GM19025 (cell line): ENCODE measurements at regions not wholly inside any gene's neighbourhood (a gene's known extent, or its start where the extent isn't known, plus 50 kb on each side); places are given as distances from the start of the nearest gene placed in this dataset.

Experiments
- ATAC-seq: cut with Tn5 transposase; IDR thresholded peaks from one replicate; pipeline ENCODE4 v1.9.1; 2021; ENCODE audit warnings: mild to moderate bottlenecking, low read depth, moderate library complexity; ENCODE audit not compliant: unreplicated experiment

DNA sequence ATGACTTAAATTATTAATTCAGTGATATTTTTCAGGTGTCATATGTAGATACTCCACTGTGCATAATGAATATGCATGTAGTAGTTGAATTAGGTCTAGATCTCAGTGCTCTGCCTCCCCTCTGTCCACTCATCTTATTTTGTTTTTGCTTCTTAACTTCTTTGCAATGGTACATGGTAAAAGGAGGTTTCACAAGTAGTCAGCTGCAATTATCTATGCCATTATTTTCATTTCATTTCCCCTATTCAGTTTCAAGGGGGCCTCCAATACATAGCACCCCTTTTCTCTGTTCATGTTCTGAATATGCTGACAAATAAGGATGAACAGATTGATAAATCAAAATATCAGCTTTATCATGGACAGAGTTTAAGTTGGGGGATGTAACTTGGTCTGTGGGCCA lies 511.6 kb upstream of the ZNF608 start:
- no peak for ATAC-seq

DNA sequence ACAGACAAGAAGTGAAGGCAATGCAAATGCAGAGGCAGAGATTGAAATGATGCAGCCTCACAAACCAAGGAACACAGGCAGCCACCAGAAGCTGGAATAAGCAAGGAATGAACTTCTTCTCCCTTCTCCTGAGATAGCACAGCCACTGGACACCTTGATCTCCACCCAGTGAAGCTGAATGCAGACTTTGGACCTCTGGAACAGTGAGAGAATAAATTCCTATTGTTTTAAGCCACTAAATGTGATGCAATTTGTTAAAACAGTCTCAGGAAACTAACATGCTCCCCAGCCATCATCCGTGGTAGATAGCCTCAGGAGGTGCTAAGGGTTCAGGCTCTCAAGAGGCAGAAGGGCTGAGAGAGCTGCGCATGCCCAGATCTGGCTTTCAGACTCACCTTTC lies 512.2 kb upstream of the ZNF608 start:
- ATAC-seq = no peak

DNA sequence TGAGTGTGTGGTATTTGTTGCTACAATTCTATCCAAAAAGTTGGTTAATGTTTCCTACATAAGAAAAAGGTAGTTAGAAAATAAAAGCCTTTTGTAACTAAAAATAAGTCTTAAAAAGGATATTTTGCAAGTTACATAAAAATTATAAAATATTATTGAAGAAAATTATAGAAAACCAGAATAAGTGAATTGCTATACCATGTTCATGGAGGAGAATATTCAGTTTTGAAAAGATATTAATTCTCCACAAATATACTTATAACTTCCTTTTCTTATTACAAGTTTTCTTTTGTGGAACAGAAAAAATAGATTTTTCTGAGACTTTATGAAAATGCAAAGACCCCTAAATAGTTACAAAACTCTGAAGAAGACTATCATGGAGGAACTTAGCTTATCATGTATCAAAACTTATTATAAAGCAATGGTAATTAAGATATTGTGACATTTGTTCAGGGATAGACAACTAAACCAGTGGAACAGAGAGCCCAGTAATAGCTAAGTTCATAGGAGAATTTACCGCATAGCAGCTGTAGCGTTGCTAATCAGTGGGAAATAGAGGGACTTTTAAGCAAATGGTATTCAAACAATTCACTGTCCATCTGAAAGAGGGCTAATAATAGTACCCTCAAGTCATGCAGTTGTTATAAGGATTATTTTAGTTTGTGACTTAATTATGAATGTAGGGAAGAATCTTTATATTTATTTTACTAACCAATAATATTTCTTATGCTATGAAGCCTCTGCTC lies 515.2 kb upstream of the ZNF608 start:
- no peak for ATAC-seq

DNA sequence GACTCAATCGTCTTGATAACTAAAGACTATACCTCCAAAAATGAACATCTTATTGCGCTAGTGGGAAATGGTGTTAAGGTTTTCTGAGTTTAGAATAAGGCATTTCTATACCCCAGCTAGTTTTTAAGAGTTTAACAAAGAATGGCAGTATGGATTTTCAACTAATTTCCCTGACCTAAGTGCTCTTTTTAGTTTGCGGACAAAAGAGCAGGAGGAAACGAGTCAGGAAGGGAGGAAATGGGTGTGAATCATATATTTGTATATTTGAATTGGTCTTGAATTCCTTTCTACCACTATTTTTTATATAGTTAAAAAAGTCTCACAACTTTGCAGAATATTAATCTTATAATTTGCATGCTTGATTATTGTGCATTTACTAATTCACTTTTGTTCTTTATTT lies 516.3 kb upstream of the ZNF608 start:
- no peak for ATAC-seq

GRCh38 chr5:125263356-125263755 lies 516.9 kb upstream of the ZNF608 start:
- ATAC-seq = no peak

DNA sequence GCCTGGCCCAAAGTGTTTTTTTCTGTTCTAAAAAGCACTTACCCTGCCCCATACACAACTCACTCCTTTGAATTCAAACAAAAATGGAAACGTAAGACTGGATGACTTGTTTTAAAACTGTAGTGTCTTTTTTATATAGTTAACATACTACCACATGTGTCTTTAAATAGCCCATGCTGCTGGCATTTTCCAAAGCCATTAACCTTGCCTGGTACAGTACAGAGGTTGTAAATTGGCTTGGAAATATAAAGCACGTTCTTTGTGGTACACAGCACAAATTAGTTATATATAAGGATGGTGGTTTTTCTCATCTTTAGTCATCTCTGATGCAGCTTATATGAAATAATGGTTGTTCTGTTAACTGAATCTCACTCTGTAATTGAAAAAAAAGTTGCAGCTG lies 519.7 kb upstream of the ZNF608 start:
- no peak for ATAC-seq

DNA sequence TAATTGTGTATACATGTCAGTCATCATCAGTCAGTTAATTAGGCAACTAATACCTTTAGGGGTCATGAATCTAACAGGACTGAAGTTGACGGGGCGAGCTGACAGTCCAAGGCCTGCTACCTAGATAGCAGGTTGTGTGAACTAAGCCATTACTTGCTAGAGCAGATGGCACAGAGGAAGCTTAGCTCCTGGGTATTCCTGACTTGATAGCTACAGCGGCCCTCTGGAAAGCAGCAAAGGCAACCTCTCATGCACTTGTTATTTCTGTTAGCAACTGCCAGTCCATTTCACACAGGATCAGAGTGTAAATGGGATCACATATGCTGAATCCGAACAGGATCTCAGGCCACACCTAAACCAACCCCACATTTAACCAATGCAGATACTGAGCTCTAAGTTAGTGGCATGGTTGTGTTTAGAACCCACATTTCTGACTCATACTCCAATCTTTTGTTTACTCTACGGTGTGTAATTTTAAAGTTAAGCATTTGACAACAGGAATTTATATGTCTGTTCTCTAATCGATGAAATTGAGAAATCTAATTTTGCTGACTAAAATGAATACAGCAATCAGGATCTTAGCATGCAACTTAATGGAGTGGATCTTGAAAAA lies 521.3 kb upstream of the ZNF608 start:
- no peak for ATAC-seq

- no peak for ATAC-seq
Measured at GRCh38 chr5:125269926-125270325, 523.5 kb upstream of the ZNF608 start.

- ATAC-seq = no peak
Measured at GRCh38 chr5:125272357-125272756, 525.9 kb upstream of the ZNF608 start.

DNA sequence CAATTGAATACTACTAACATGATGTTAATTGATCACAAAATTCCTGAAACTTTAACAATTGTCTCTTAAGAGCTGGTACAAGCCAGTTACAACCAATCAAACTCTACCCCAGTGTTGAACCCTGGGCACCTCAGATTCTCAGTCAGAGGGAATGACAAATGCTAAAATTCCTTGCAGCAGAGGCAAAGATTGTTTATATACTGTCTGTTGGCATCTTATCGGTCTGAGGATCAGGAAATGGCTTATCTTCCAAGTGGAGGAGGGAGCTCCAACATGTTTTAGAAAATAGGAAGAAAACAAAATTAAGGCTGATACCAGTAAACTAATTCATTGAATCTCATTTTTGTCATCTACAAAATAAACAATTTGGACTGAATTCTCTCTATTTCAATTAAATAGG lies 527.8 kb upstream of the ZNF608 start:
- ATAC-seq = no peak

GRCh38 chr5:125274938-125275724 lies 528.7 kb upstream of the ZNF608 start:
- no peak for ATAC-seq

DNA sequence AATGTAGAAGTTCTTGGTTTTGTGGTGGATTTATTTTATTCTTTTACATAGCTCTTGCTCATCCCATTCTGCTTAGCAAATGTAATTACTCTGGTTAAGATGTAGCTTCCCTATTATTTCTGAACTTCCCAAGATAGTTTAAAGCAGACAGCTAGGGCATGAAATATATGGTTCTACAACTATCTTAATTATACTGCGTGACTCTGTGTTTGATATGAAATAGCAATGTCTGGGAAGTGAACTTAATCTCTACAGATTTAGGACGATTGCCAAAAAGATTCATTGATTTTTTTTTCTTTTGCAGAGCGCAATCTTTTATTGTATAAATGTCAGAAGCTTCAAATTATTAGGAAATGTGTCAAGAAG lies 529.3 kb upstream of the ZNF608 start:
- ATAC-seq = no peak

- ATAC-seq = no peak
Measured at GRCh38 chr5:125276096-125276495, 529.7 kb upstream of the ZNF608 start.

DNA sequence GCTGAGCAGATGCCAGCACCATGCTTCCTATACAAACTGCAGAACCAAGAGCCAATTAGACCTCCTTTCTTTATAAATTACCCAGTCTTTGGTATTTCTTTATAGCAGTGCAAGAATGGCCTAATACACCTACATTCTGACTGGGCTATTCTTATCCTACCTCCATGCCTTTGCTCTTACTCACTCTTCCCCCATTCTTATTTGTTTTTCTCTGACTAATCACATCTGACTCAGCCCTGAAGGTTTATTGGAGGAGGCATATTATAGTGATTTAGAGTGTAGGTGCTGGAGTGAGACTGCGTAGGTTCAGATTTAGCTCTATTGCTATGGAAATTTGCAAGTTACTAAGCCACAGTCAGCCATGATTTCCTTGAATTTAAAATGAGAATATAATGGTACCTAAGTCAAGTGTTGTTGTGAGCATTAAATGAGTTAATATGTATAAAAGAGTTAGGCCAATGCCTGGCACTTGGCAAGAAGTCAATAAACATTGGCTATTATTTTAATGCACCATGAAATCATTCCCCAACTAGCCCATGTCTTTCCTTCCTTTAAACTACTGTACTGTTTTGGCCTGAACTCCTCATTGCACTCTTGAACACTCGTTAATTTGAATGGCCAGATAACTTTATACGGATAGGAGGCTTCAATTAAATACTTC lies 531.2 kb upstream of the ZNF608 start:
- no peak for ATAC-seq

DNA sequence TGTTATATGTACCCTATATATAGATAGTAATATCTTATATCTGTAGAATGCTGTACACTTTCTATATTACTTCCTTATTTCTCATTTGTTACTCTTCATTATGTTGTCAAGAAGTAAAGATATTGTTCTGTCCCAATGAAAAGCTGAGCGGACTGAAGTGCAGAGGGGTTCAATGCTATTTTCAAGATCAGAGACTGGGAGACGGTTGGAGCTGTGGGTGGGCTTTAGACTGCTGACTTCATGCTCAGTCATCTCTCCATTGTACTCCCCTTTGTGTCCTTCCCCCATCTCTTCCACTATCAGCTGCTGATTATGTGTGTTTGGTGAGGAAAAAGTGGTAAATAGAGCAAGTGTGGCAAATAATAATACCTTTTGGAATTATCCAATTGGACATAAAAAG lies 532.3 kb upstream of the ZNF608 start:
- no peak for ATAC-seq

- ATAC-seq = no peak
Measured at GRCh38 chr5:125281667-125282066, 535.2 kb upstream of the ZNF608 start.

DNA sequence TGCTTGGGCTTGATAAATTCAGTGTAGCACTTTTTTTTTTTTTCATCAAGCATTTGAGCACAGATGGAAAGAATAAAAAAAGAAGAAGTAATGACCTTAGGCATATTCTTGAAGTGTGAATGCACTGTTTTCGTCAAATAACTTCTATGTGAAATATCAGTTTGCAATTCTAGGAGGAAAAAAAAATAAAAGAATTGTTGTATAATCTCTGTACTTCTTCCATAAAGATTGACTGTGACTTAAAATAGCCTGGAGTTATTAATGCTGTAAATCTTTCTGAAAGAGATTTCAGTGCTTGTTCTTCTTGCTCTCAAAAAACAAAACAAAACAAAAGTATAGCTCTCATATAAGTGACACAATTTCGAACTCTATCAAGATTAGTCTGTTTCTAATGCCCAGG lies 536.9 kb upstream of the ZNF608 start:
- no peak for ATAC-seq

GRCh38 chr5:125286271-125286670 lies 539.8 kb upstream of the ZNF608 start:
- ATAC-seq = no peak

GRCh38 chr5:125289606-125290005 lies 543.2 kb upstream of the ZNF608 start:
- no peak for ATAC-seq

DNA sequence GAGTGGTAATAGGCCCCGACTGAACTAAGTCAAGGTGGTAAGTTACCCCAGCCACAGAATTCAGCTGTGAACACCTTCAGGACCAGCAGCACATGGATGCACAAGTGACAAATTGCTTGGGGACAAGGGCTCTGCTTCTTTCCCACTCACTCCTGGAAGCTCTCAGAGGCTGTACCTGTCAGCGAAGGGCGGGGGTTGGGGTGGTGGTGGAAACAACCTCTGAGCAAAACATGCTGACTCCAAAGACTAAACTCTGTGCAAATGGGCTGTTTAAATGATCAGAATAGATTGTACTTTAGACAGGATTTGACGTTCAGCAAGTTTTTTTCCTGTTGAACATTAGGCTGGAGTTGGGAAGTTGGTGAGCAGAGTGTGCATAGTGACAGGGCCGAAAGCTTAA lies 544.5 kb upstream of the ZNF608 start:
- no peak for ATAC-seq

DNA sequence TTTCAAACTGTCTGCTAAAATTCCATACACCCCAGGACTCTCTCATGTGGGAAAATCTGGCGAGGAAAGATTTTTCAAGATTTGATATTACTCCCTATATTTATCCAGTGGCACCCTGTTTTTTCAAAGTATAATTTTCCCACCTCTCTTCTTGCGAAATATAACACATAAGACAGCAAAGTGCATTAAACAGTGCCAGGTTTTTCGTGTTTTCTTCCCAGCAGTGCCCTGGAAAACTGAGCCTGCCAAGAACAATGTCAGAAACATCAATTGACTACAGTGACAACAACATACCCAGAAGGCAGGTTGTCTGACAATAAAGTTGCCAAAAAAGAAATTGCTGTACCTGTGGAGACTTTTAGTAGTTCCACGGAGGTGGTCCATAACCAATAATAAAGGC lies 545.0 kb upstream of the ZNF608 start:
- no peak for ATAC-seq
